SK-N-SH (cell line): ENCODE measurements at regions not wholly inside any gene's neighbourhood (a gene's known extent, or its start where the extent isn't known, plus 50 kb on each side); places are given as distances from the start of the nearest gene placed in this dataset.

Experiments
- CTCF ChIP-seq: fragments of 200-600 bp; sonication (generic); IDR thresholded peaks from 2 replicates; pipeline ENCODE4 v1.6.1; 2017; ENCODE audit warnings: antibody characterized with exemption, mild to moderate bottlenecking, moderate library complexity
- ELF1 ChIP-seq: IDR thresholded peaks from 2 replicates; pipeline ENCODE4 v1.4.0; 2012
- EP300 ChIP-seq, 2 experiments: IDR thresholded peaks; 2 replicates each; pipeline versions ENCODE4 v1.4.0 to v1.6.1; 2012; ENCODE audit warnings: borderline replicate concordance in 1 of 2, low read depth in 1 of 2, low read length in 1 of 2
- EZH2phosphoT487 ChIP-seq: fragments of 200-600 bp; sonication (generic); IDR thresholded peaks from 2 replicates; pipeline ENCODE4 v1.6.1; 2017; ENCODE audit warnings: low read depth, mixed run types, mild to moderate bottlenecking, antibody characterized with exemption, moderate library complexity, borderline replicate concordance
- GATA2 ChIP-seq: sonication (generic); formaldehyde crosslinking; IDR thresholded peaks from 2 replicates; pipeline ENCODE4 v1.5.0; 2020; ENCODE audit warnings: mild to moderate bottlenecking, missing genetic modification reagents
- JUND ChIP-seq: IDR thresholded peaks from 2 replicates; pipeline ENCODE4 v1.4.0; 2012
- MEF2A ChIP-seq: IDR thresholded peaks from 2 replicates; pipeline ENCODE4 v1.4.0; 2012; ENCODE audit warnings: low read depth, borderline replicate concordance
- POLR2AphosphoS5 ChIP-seq: IDR thresholded peaks from 2 replicates; pipeline ENCODE4 v1.6.1; 2012; ENCODE audit warnings: low read depth, low read length
- REST ChIP-seq: IDR thresholded peaks from 2 replicates; pipeline ENCODE4 v1.6.1; 2012; ENCODE audit warnings: mild to moderate bottlenecking, low read depth, low read length, moderate library complexity
- RFX5 ChIP-seq: IDR thresholded peaks from 2 replicates; pipeline ENCODE4 v1.6.1; 2012; ENCODE audit warnings: mild to moderate bottlenecking, improper control_type of control experiment, low read length
- SIN3A ChIP-seq: IDR thresholded peaks from 2 replicates; pipeline ENCODE4 v1.6.1; 2012; ENCODE audit warnings: low read depth, mild to moderate bottlenecking, low read length, moderate library complexity, borderline replicate concordance
- TAF1 ChIP-seq: IDR thresholded peaks from 2 replicates; pipeline ENCODE4 v1.6.1; 2012; ENCODE audit warnings: low read depth, mild to moderate bottlenecking, low read length, moderate library complexity, borderline replicate concordance
- YY1 ChIP-seq: IDR thresholded peaks from 2 replicates; pipeline ENCODE4 v1.4.0; 2012; ENCODE audit warnings: low read depth, mild to moderate bottlenecking
- ZBTB33 ChIP-seq: IDR thresholded peaks from 2 replicates; pipeline ENCODE4 v1.4.0; 2012; ENCODE audit warnings: low read depth, borderline replicate concordance

GRCh38 chr16:5459863-5460262 is 362.3 kb upstream of the EEF2KMT start:
- TF ChIP-seq EP300 (IDR thresholded peaks at IDR 0.05; ENCODE audit: borderline replicate concordance in 1 of 2, low read depth in 1 of 2, low read length in 1 of 2) (no peak), GATA2 (CRISPR knock-in tag) (no peak), REST (no peak), CTCF (no peak), POLR2AphosphoS5 (no peak), TAF1 (no peak), MEF2A (no peak), YY1 (no peak), ELF1 (no peak), ZBTB33 (no peak), RFX5 (no peak), EZH2phosphoT487 (no peak), SIN3A (no peak), JUND (no peak)
